ENCODE measurements at regions not wholly inside any gene's neighbourhood (a gene's known extent, or its start where the extent isn't known, plus 50 kb on each side); places are given as distances from the start of the nearest gene placed in this dataset.

GRCh38 chr6:21429291-21429690 is 164.3 kb upstream of the SOX4 start (continued):
- TF ChIP-seq MAX (IDR thresholded peaks at IDR 0.05) (no peak), POLR2A (IDR thresholded peaks at IDR 0.05; ENCODE audit: borderline replicate concordance, extremely low read depth, insufficient read depth, insufficient read length) (no peak), CBX3 (IDR thresholded peaks at IDR 0.05; ENCODE audit: low read depth) (no peak), TCF7L2 (IDR thresholded peaks at IDR 0.05; ENCODE audit: borderline replicate concordance, extremely low read depth, insufficient read depth, insufficient read length) (no peak), JUND (IDR thresholded peaks at IDR 0.05) (no peak), FOSL1 (IDR thresholded peaks at IDR 0.05; ENCODE audit: low read depth) (no peak), YY1 (IDR thresholded peaks at IDR 0.05; ENCODE audit: extremely low read depth, insufficient replicate concordance, low read depth, low read length) (no peak), SP1 (IDR thresholded peaks at IDR 0.05; ENCODE audit: low read depth) (no peak)

- no peak for ATAC-seq
- no TSS peak for BruUV-seq (replicated peaks)
- H3K36me3 ChIP-seq (ENCODE audit: control insufficient read depth in 1 of 2, insufficient read depth in 2 of 2, low read length in 2 of 2) = no peaks in the 10 kb centered on the region
- H3K9me2 ChIP-seq (ENCODE audit: insufficient read depth) = no peaks in the 10 kb centered on the region
- ChIA-PET POLR2A (no interaction called here), RAD21 (ENCODE audit: low non-redundant PET in 1 of 2, low total read pairs in 2 of 2, uncharacterized antibody in 2 of 2, unreplicated experiment in 2 of 2) (no interaction called here), CTCF (no interaction called here)
- no peak overlapping the region for H3K27ac ChIP-seq (ENCODE audit: low read depth, low read length)
- H2AFZ ChIP-seq (ENCODE audit: low read depth, low read length, poor library complexity, severe bottlenecking) = no peak overlapping the region
- no peak overlapping the region for H3K4me2 ChIP-seq (ENCODE audit: low read length)
- peaks cover 0 to 5% of the 10 kb centered on the region in 2 experiments; a peak in 1 of 4 replicates for H3K4me1 ChIP-seq (ENCODE audit: control insufficient read depth in 1 of 2, insufficient read depth in 2 of 2, low read length in 2 of 2)
- H3K9ac ChIP-seq (ENCODE audit: low read length) = no peak overlapping the region
- no peak for DNase-seq (ENCODE audit: low read depth, low spot score)
- H3K9me3 ChIP-seq (ENCODE audit: control insufficient read depth in 1 of 2, insufficient read depth in 1 of 2, low read depth in 1 of 2, low read length in 2 of 2) = no peaks in the 10 kb centered on the region
- no peaks in the 10 kb centered on the region for H4K20me1 ChIP-seq (ENCODE audit: insufficient read depth)
- H3K4me3 ChIP-seq (replicated peaks in 1 of 2; ENCODE audit: low read depth in 1 of 2, low read length in 2 of 2) = no peak overlapping the region
- no peak for TF ChIP-seq SRF (IDR thresholded peaks at IDR 0.05; ENCODE audit: low read depth)
- no peak for TF ChIP-seq EGR1 (IDR thresholded peaks at IDR 0.05; ENCODE audit: low read depth)
- TF ChIP-seq POLR2A (IDR thresholded peaks at IDR 0.05; ENCODE audit: borderline replicate concordance, extremely low read depth, insufficient read depth, insufficient read length) = no peak
- no peak for TF ChIP-seq ZBTB33 (IDR thresholded peaks at IDR 0.05; ENCODE audit: extremely low read depth, insufficient replicate concordance, low read length)
- TF ChIP-seq FOSL1 (IDR thresholded peaks at IDR 0.05; ENCODE audit: low read depth) = no peak
- no peak for TF ChIP-seq POLR2AphosphoS5 (IDR thresholded peaks at IDR 0.05; ENCODE audit: low read depth, low read length)
- TF ChIP-seq SIN3A (IDR thresholded peaks at IDR 0.05; ENCODE audit: low read depth) = no peak
- TF ChIP-seq EZH2 (IDR thresholded peaks at IDR 0.05) = no peak
- TF ChIP-seq ELF1 (IDR thresholded peaks at IDR 0.05; ENCODE audit: borderline replicate concordance, low read depth) = no peak
- H3K79me2 ChIP-seq (ENCODE audit: insufficient read depth, low read length) = no peaks in the 10 kb centered on the region
- no peaks in the 10 kb centered on the region for H3K27me3 ChIP-seq (ENCODE audit: insufficient read depth, low read length)
- intact Hi-C loops (cut with micrococcal nuclease) = no loop called here
Observed at GRCh38 chr6:21431526-21431925, 162.0 kb upstream of the SOX4 start.

All from HCT116 (cell line).